ENCODE measurements at regions not wholly inside any gene's neighbourhood (a gene's known extent, or its start where the extent isn't known, plus 50 kb on each side); places are given as distances from the start of the nearest gene placed in this dataset.

- no peaks in the 10 kb centered on the region for H3K9me3 ChIP-seq (replicated peaks in 1 of 2; ENCODE audit: control insufficient read depth in 2 of 2, insufficient read depth in 1 of 2, low read depth in 1 of 2, low read length in 2 of 2)
- no peak overlapping the region for H3K14ac ChIP-seq (ENCODE audit: low read length)
- no peak overlapping the region for H3K4me2 ChIP-seq (ENCODE audit: insufficient read depth, low read length, poor library complexity, severe bottlenecking)
- H4K8ac ChIP-seq (ENCODE audit: low read depth, low read length), result no peak overlapping the region
- no peak overlapping the region for H4K91ac ChIP-seq (ENCODE audit: low read depth, low read length, poor library complexity)
- H3K18ac ChIP-seq (ENCODE audit: low read length), result peak overlapping the region; percentile 0
- H3K9ac ChIP-seq (ENCODE audit: low read depth, low read length, poor library complexity), result no peak overlapping the region
- H3K4me1 ChIP-seq (ENCODE audit: control insufficient read depth in 2 of 2, insufficient read depth in 1 of 2, low read depth in 1 of 2, low read length in 2 of 2), result no peaks in the 10 kb centered on the region
- H3K79me1 ChIP-seq (ENCODE audit: low read depth, low read length), result no peaks in the 10 kb centered on the region
- no peak overlapping the region for H2BK120ac ChIP-seq (ENCODE audit: low read depth, low read length)
- no peak overlapping the region for H2AK5ac ChIP-seq (ENCODE audit: low read depth, low read length)
- H3K4ac ChIP-seq (ENCODE audit: low read length), result no peak overlapping the region
- no peaks in the 10 kb centered on the region for H3K36me3 ChIP-seq (replicated peaks in 1 of 2; ENCODE audit: control insufficient read depth in 2 of 2, insufficient read depth in 2 of 2, low read length in 2 of 2)
- DNase-seq (ENCODE audit: low spot score), result no peak
- no peak overlapping the region for H2BK12ac ChIP-seq (ENCODE audit: low read length)
- no CpG with 5 or more reads among the region's 18 CpGs for WGBS, 2 donors (ENCODE audit: extremely low coverage in 2 of 2, insufficient read length in 2 of 2, insufficient replicate concordance in 1 of 2)
- H2BK15ac ChIP-seq (ENCODE audit: low read length), result no peak overlapping the region
- H2BK5ac ChIP-seq (ENCODE audit: low read length), result no peak overlapping the region
- H3K4me3 ChIP-seq (ENCODE audit: low read length in 2 of 2), result peak overlapping the region in 1 of 2 donors; percentile 7
- no peak overlapping the region for H3K27ac ChIP-seq (replicated peaks; ENCODE audit: low read length)
- H3K23ac ChIP-seq (ENCODE audit: low read depth, low read length, poor library complexity), result peak overlapping the region; percentile 38
- H2AFZ ChIP-seq (ENCODE audit: low read length), result no peak overlapping the region
- H3K27me3 ChIP-seq (ENCODE audit: control insufficient read depth in 3 of 3, insufficient read depth in 3 of 3, low read depth in 1 of 3, low read length in 3 of 3), result no peaks in the 10 kb centered on the region
Observed at GRCh38 chr10:124248056-124249045, 155.0 kb upstream of the CHST15 start.

- no peak overlapping the region for H2AFZ ChIP-seq (ENCODE audit: low read length)
- H2BK5ac ChIP-seq (ENCODE audit: low read length), result no peak overlapping the region
- no peak overlapping the region for H3K4me2 ChIP-seq (ENCODE audit: insufficient read depth, low read length, poor library complexity, severe bottlenecking)
- H3K23ac ChIP-seq (ENCODE audit: low read depth, low read length, poor library complexity), result no peak overlapping the region
- no peak overlapping the region for H2BK12ac ChIP-seq (ENCODE audit: low read length)
- no peak overlapping the region for H3K4ac ChIP-seq (ENCODE audit: low read length)
- H3K18ac ChIP-seq (ENCODE audit: low read length), result no peak overlapping the region
- no peak overlapping the region for H2BK15ac ChIP-seq (ENCODE audit: low read length)
- no peaks in the 10 kb centered on the region for H3K79me1 ChIP-seq (ENCODE audit: low read depth, low read length)
- H3K4me3 ChIP-seq (ENCODE audit: low read length in 2 of 2), result no peak overlapping the region
- no peak overlapping the region for H3K14ac ChIP-seq (ENCODE audit: low read length)
- no peak overlapping the region for H3K9ac ChIP-seq (ENCODE audit: low read depth, low read length, poor library complexity)
- DNase-seq (ENCODE audit: low spot score), result no peak
- no peak overlapping the region for H4K91ac ChIP-seq (ENCODE audit: low read depth, low read length, poor library complexity)
- H3K27ac ChIP-seq (replicated peaks; ENCODE audit: low read length), result no peak overlapping the region
- H3K36me3 ChIP-seq (replicated peaks in 1 of 2; ENCODE audit: control insufficient read depth in 2 of 2, insufficient read depth in 2 of 2, low read length in 2 of 2), result no peaks in the 10 kb centered on the region
- H4K8ac ChIP-seq (ENCODE audit: low read depth, low read length), result no peak overlapping the region
- no CpG with 5 or more reads among the region's 11 CpGs for WGBS, 2 donors (ENCODE audit: extremely low coverage in 2 of 2, insufficient read length in 2 of 2, insufficient replicate concordance in 1 of 2)
- no peaks in the 10 kb centered on the region for H3K27me3 ChIP-seq (ENCODE audit: control insufficient read depth in 3 of 3, insufficient read depth in 3 of 3, low read depth in 1 of 3, low read length in 3 of 3)
- H3K9me3 ChIP-seq (replicated peaks in 1 of 2; ENCODE audit: control insufficient read depth in 2 of 2, insufficient read depth in 1 of 2, low read depth in 1 of 2, low read length in 2 of 2), result no peaks in the 10 kb centered on the region
- H3K4me1 ChIP-seq (ENCODE audit: control insufficient read depth in 2 of 2, insufficient read depth in 1 of 2, low read depth in 1 of 2, low read length in 2 of 2), result no peaks in the 10 kb centered on the region
- no peak overlapping the region for H2AK5ac ChIP-seq (ENCODE audit: low read depth, low read length)
- no peak overlapping the region for H2BK120ac ChIP-seq (ENCODE audit: low read depth, low read length)
Observed at GRCh38 chr10:124245806-124246440, 152.5 kb upstream of the CHST15 start.

- H2BK5ac ChIP-seq (ENCODE audit: low read length), result no peak overlapping the region
- H3K4me3 ChIP-seq (ENCODE audit: low read length in 2 of 2), result no peak overlapping the region
- H3K4me2 ChIP-seq (ENCODE audit: insufficient read depth, low read length, poor library complexity, severe bottlenecking), result no peak overlapping the region
- no peak overlapping the region for H3K23ac ChIP-seq (ENCODE audit: low read depth, low read length, poor library complexity)
- no peak overlapping the region for H2AFZ ChIP-seq (ENCODE audit: low read length)
- H3K27ac ChIP-seq (replicated peaks; ENCODE audit: low read length), result no peak overlapping the region
- no peak for DNase-seq (ENCODE audit: low spot score)
- no peak overlapping the region for H3K9ac ChIP-seq (ENCODE audit: low read depth, low read length, poor library complexity)
- H4K8ac ChIP-seq (ENCODE audit: low read depth, low read length), result no peak overlapping the region
- no peaks in the 10 kb centered on the region for H3K79me1 ChIP-seq (ENCODE audit: low read depth, low read length)
- H3K36me3 ChIP-seq (replicated peaks in 1 of 2; ENCODE audit: control insufficient read depth in 2 of 2, insufficient read depth in 2 of 2, low read length in 2 of 2), result no peaks in the 10 kb centered on the region
- no peak overlapping the region for H3K4ac ChIP-seq (ENCODE audit: low read length)
- no peak overlapping the region for H2AK5ac ChIP-seq (ENCODE audit: low read depth, low read length)
- no peak overlapping the region for H2BK15ac ChIP-seq (ENCODE audit: low read length)
- H3K4me1 ChIP-seq (ENCODE audit: control insufficient read depth in 2 of 2, insufficient read depth in 1 of 2, low read depth in 1 of 2, low read length in 2 of 2), result no peaks in the 10 kb centered on the region
- WGBS, 2 donors (ENCODE audit: extremely low coverage in 2 of 2, insufficient read length in 2 of 2, insufficient replicate concordance in 1 of 2), result no CpG with 5 or more reads among the region's 8 CpGs
- H2BK12ac ChIP-seq (ENCODE audit: low read length), result no peak overlapping the region
- peak overlapping the region; percentile 19 for H3K18ac ChIP-seq (ENCODE audit: low read length)
- no peak overlapping the region for H2BK120ac ChIP-seq (ENCODE audit: low read depth, low read length)
- H3K27me3 ChIP-seq (ENCODE audit: control insufficient read depth in 3 of 3, insufficient read depth in 3 of 3, low read depth in 1 of 3, low read length in 3 of 3), result no peaks in the 10 kb centered on the region
- H4K91ac ChIP-seq (ENCODE audit: low read depth, low read length, poor library complexity), result no peak overlapping the region
- no peaks in the 10 kb centered on the region for H3K9me3 ChIP-seq (replicated peaks in 1 of 2; ENCODE audit: control insufficient read depth in 2 of 2, insufficient read depth in 1 of 2, low read depth in 1 of 2, low read length in 2 of 2)
- H3K14ac ChIP-seq (ENCODE audit: low read length), result no peak overlapping the region
Observed at GRCh38 chr10:124245191-124245590, 151.8 kb upstream of the CHST15 start.

GRCh38 chr10:124244256-124244877 lies 151.0 kb upstream of the CHST15 start:
- peak overlapping the region; percentile 2 for H2BK15ac ChIP-seq (ENCODE audit: low read length)
- peak overlapping the region; percentile 55 for H3K23ac ChIP-seq (ENCODE audit: low read depth, low read length, poor library complexity)

More at GRCh38 chr10:124244256-124244877, 151.0 kb upstream of the CHST15 start:
- DNase-seq (ENCODE audit: low spot score), result no peak
- Histone ChIP-seq H2AK5ac (ENCODE audit: low read depth, low read length) (peak overlapping the region; percentile 70), H3K9ac (ENCODE audit: low read depth, low read length, poor library complexity) (no peak overlapping the region), H3K18ac (ENCODE audit: low read length) (peak overlapping the region; percentile 57), H3K4me3 (ENCODE audit: low read length in 2 of 2) (no peak overlapping the region), H3K4ac (ENCODE audit: low read length) (no peak overlapping the region), H2BK12ac (ENCODE audit: low read length) (peak overlapping the region; percentile 10), H3K27ac (replicated peaks; ENCODE audit: low read length) (no peak overlapping the region), H4K91ac (ENCODE audit: low read depth, low read length, poor library complexity) (no peak overlapping the region), H2AFZ (ENCODE audit: low read length) (no peak overlapping the region), H3K9me3 (replicated peaks in 1 of 2; ENCODE audit: control insufficient read depth in 2 of 2, insufficient read depth in 1 of 2, low read depth in 1 of 2, low read length in 2 of 2) (no peaks in the 10 kb centered on the region), H3K27me3 (ENCODE audit: control insufficient read depth in 3 of 3, insufficient read depth in 3 of 3, low read depth in 1 of 3, low read length in 3 of 3) (no peaks in the 10 kb centered on the region), H4K8ac (ENCODE audit: low read depth, low read length) (peak overlapping the region; percentile 43), H3K4me1 (ENCODE audit: control insufficient read depth in 2 of 2, insufficient read depth in 1 of 2, low read depth in 1 of 2, low read length in 2 of 2) (no peaks in the 10 kb centered on the region), H2BK5ac (ENCODE audit: low read length) (peak overlapping the region; percentile 12), H3K4me2 (ENCODE audit: insufficient read depth, low read length, poor library complexity, severe bottlenecking) (no peak overlapping the region), H3K36me3 (replicated peaks in 1 of 2; ENCODE audit: control insufficient read depth in 2 of 2, insufficient read depth in 2 of 2, low read length in 2 of 2) (no peaks in the 10 kb centered on the region), H3K79me1 (ENCODE audit: low read depth, low read length) (no peaks in the 10 kb centered on the region), H2BK120ac (ENCODE audit: low read depth, low read length) (no peak overlapping the region), H3K14ac (ENCODE audit: low read length) (peak overlapping the region; percentile 8)
- no CpG with 5 or more reads among the region's 20 CpGs for WGBS, 2 donors (ENCODE audit: extremely low coverage in 2 of 2, insufficient read length in 2 of 2, insufficient replicate concordance in 1 of 2)

Measured in neuronal stem cell (in vitro differentiated cells).